ENCODE measurements at regions not wholly inside any gene's neighbourhood (a gene's known extent, or its start where the extent isn't known, plus 50 kb on each side); places are given as distances from the start of the nearest gene placed in this dataset.
"Not testable (repeated sequence)": the region's sequence is repeated elsewhere in the genome, so short reads cannot be mapped to it uniquely, and the experiment has no call there.

DNA sequence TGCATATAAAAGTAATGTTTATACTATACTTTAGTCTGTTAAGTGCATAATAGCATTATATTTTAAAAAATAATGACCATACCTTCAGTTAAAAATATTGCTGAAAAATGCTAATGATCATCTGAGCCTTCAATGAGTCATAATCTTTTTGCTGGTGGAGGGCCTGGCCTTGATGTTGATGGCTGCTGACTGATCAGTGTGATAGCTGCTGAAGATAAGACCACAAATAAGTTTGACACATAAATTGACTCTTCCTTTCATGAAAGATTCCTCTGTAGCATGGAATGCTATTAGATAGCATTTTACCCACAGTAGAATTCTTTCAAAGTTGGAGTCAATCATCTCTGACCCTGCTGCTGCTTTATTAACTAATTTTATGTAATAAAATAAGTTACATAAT, 128.4 kb upstream of the CCDC85A start:
- Histone ChIP-seq H3K36me3 (no peaks in the 10 kb centered on the region), H3K9me3 (peaks cover 0 to 19% (median 10%) of the 10 kb centered on the region in 4 donors), H3K27ac (replicated peaks in 1 of 4) (no peak overlapping the region), H3K4me1 (no peaks in the 10 kb centered on the region), H3K4me3 (no peak overlapping the region), H3K27me3 (no peaks in the 10 kb centered on the region)
- no peak for DNase-seq (ENCODE audit: extremely low spot score)
- TF ChIP-seq POLR2AphosphoS5 (IDR thresholded peaks at IDR 0.05): no peak
- no peak for TF ChIP-seq CTCF (IDR thresholded peaks at IDR 0.05)
- TF ChIP-seq POLR2A (IDR thresholded peaks at IDR 0.05; ENCODE audit: low read depth): no peak
- TF ChIP-seq EP300 (IDR thresholded peaks at IDR 0.05): no peak
- intact Hi-C loops (cut with DNase I): no loop called here

GRCh38 chr2:56061327-56061726, 122.5 kb upstream of the CCDC85A start:
- H3K27me3 ChIP-seq; H3K4me3 ChIP-seq; intact Hi-C loops (cut with DNase I); DNase-seq (ENCODE audit: extremely low spot score); H3K36me3 ChIP-seq; H3K27ac ChIP-seq (replicated peaks in 1 of 4); H3K4me1 ChIP-seq: not testable (repeated sequence)
- WGBS: 88% methylated on average over 4 of the region's 4 CpGs
- peaks cover 0 to 27% (median 20%) of the 10 kb centered on the region in 4 donors for H3K9me3 ChIP-seq

DNA sequence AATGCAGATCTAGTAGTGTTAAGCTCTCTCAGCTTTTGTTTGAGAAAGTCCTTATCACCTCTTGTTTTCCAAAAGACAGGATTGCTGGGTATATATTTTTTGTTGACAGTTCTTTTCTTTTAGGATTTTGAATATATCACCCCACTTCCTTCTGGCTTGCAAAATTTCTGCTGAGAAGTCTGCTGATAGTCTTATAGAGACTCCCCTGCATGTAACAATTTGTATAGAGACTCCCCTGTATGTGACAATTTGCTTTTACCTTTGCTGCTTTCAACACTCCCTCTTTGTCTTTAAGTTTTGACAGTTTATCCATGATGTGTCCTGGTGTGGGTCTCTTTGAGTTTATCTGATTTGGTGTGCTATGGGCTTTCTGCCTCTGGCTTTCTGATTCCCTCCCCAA, 115.0 kb upstream of the CCDC85A start:
- intact Hi-C loops (cut with DNase I): no loop called here
- TF ChIP-seq POLR2AphosphoS5 (IDR thresholded peaks at IDR 0.05) (no peak), CTCF (IDR thresholded peaks at IDR 0.05) (no peak), POLR2A (IDR thresholded peaks at IDR 0.05; ENCODE audit: low read depth) (no peak), EP300 (IDR thresholded peaks at IDR 0.05) (no peak)
- Histone ChIP-seq H3K9me3 (peaks cover 0 to 5% (median 2%) of the 10 kb centered on the region in 4 donors), H3K4me1 (no peaks in the 10 kb centered on the region), H3K4me3 (no peak overlapping the region), H3K36me3 (no peaks in the 10 kb centered on the region), H3K27me3 (no peaks in the 10 kb centered on the region), H3K27ac (replicated peaks in 1 of 4) (no peak overlapping the region)
- DNase-seq (ENCODE audit: extremely low spot score): no peak

GRCh38 chr2:56077359-56077915, 106.4 kb upstream of the CCDC85A start:
- no peak for TF ChIP-seq POLR2AphosphoS5 (IDR thresholded peaks at IDR 0.05)
- TF ChIP-seq CTCF (IDR thresholded peaks at IDR 0.05): peak in 1 of 3 experiments; percentile 11
- no peak for TF ChIP-seq EP300 (IDR thresholded peaks at IDR 0.05)
- no peak for TF ChIP-seq POLR2A (IDR thresholded peaks at IDR 0.05; ENCODE audit: low read depth)
- H3K4me3 ChIP-seq: no peak overlapping the region
- no peak for DNase-seq (ENCODE audit: extremely low spot score)
- H3K27ac ChIP-seq (replicated peaks in 1 of 4): no peak overlapping the region
- intact Hi-C loops (cut with DNase I): no loop called here
- WGBS: 80% methylated on average over 6 of the region's 6 CpGs
- H3K27me3 ChIP-seq: no peaks in the 10 kb centered on the region
- H3K4me1 ChIP-seq: no peaks in the 10 kb centered on the region
- H3K36me3 ChIP-seq: no peaks in the 10 kb centered on the region
- no peaks in the 10 kb centered on the region for H3K9me3 ChIP-seq

- H3K36me3 ChIP-seq: no peaks in the 10 kb centered on the region
- H3K4me3 ChIP-seq: no peak overlapping the region
- no peak for TF ChIP-seq EP300 (IDR thresholded peaks at IDR 0.05)
- TF ChIP-seq CTCF (IDR thresholded peaks at IDR 0.05): no peak
- TF ChIP-seq POLR2A (IDR thresholded peaks at IDR 0.05; ENCODE audit: low read depth): no peak
- no peak for TF ChIP-seq POLR2AphosphoS5 (IDR thresholded peaks at IDR 0.05)
- WGBS: 71% methylated on average over 4 of the region's 4 CpGs
- no peak overlapping the region for H3K27ac ChIP-seq (replicated peaks in 1 of 4)
- H3K4me1 ChIP-seq: no peaks in the 10 kb centered on the region
- intact Hi-C loops (cut with DNase I): no loop called here
- no peak for DNase-seq (ENCODE audit: extremely low spot score)
- H3K9me3 ChIP-seq: no peaks in the 10 kb centered on the region
- H3K27me3 ChIP-seq: no peaks in the 10 kb centered on the region
These were observed 101.1 kb upstream of the CCDC85A start for GRCh38 chr2:56082665-56083064.
